22Rv1 (cell line): ENCODE measurements at regions not wholly inside any gene's neighbourhood (a gene's known extent, or its start where the extent isn't known, plus 50 kb on each side); places are given as distances from the start of the nearest gene placed in this dataset.

ENCODE experiments used
- H3K27ac ChIP-seq: fragments of 450-650 bp; 2 replicates; pipeline ENCODE4 v1.5.1; 2017
- CTCF ChIP-seq: fragments of 450-650 bp; IDR thresholded peaks from 2 replicates; pipeline ENCODE4 v1.5.1; 2017; ENCODE audit warnings: mild to moderate bottlenecking
- ZFX ChIP-seq: fragments of 450-650 bp; IDR thresholded peaks from 2 replicates; pipeline ENCODE4 v1.6.1; 2017; ENCODE audit warnings: antibody characterized with exemption, borderline replicate concordance

GRCh38 chr5:107058803-107059202 lies 611.9 kb downstream of the EFNA5 start:
- no peak overlapping the region for H3K27ac ChIP-seq
- TF ChIP-seq ZFX = no peak
- no peak for TF ChIP-seq CTCF

- H3K27ac ChIP-seq = no peak overlapping the region
- TF ChIP-seq CTCF (no peak), ZFX (no peak)
Measured at GRCh38 chr5:107058235-107058634, 612.5 kb downstream of the EFNA5 start.

- H3K27ac ChIP-seq = no peak overlapping the region
- no peak for TF ChIP-seq ZFX
Measured at GRCh38 chr5:107056278-107056677, 614.5 kb downstream of the EFNA5 start.

- TF ChIP-seq ZFX (no peak), CTCF (no peak)
Measured at GRCh38 chr5:107047048-107047447, 623.7 kb downstream of the EFNA5 start.

GRCh38 chr5:107043665-107044064 lies 627.1 kb downstream of the EFNA5 start:
- TF ChIP-seq CTCF (no peak), ZFX (no peak)
- no peak overlapping the region for H3K27ac ChIP-seq

More at GRCh38 chr5:107047048-107047447, 623.7 kb downstream of the EFNA5 start:
- H3K27ac ChIP-seq = no peak overlapping the region

- no peak overlapping the region for H3K27ac ChIP-seq
- TF ChIP-seq ZFX (no peak), CTCF (no peak)
Measured at GRCh38 chr5:107040907-107041306, 629.8 kb downstream of the EFNA5 start.

- no peak overlapping the region for H3K27ac ChIP-seq
- TF ChIP-seq ZFX = no peak
- no peak for TF ChIP-seq CTCF
Measured at GRCh38 chr5:107032629-107033028, 638.1 kb downstream of the EFNA5 start.

GRCh38 chr5:107028938-107029337 lies 641.8 kb downstream of the EFNA5 start:
- no peak overlapping the region for H3K27ac ChIP-seq
- no peak for TF ChIP-seq ZFX
- no peak for TF ChIP-seq CTCF
